NCI-H2029 treated with DMSO at 0.1 percent for 48 hours (cell line): ENCODE measurements at regions not wholly inside any gene's neighbourhood (a gene's known extent, or its start where the extent isn't known, plus 50 kb on each side); places are given as distances from the start of the nearest gene placed in this dataset.
"Not testable (repeated sequence)": the region's sequence is repeated elsewhere in the genome, so short reads cannot be mapped to it uniquely, and the experiment has no call there.

Experiments
- DNase-seq: peaks from one replicate; lab custom pipeline; 2025; lab: John Stamatoyannopoulos, UW

DNA sequence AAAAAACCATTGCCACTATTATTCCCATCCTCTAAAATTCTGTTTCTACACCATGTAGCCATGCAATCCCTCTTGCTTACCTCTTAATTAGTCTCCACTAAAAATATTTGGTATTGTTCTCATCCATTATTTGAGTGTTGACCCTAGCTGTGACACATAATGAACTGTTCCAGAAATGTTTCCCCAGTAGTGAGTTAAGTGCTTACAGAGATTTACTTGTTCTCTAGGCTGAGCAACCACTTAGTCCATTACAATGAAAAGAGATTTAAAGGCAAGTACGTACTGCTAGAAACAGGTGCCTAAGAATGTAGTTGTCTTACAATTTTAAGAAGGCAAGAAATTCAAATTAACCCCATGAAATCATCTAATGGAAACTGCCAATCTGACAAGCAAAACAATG is 112.7 kb upstream of the PTPN13 start:
- DNase-seq, result no peak

DNA sequence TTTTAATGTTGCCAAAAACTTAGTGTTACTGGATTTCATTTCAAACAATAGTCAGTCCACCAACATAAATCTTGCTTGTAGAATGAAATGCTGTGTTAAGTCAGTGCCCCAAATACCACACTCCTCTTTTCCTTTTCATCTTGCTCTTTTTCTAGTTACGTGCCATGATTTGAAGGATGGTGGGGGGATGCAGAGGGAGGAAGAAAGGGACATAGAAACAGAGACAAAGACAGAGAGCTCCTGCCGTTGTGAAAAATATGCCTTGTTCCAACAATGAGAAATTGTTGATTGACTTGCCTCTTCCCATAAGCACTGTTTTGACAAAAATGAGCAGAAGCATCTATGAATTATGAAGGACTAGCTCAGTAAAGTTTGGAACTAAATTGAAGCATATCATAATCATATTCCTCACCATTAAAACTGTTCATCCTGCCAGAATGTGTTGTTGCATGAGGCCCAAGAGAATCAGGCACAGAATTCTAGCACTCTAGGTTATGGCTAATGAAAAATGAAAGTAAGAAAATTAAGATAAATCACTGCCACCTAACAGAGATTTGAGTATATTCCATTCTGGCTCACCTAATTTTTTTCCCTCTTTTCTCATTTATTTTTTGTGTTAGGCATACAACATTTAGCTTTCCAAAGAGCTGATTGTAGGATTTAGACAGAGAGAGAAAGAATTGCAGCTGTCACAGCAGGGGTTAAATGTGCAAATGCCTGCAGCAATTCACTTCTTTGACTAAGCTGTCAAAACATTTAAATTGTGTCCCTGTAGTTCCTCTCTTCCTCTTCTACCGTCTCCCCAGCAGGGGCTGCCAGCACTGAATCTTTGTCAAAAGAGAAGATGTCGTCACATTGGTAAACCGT is 111.6 kb upstream of the PTPN13 start:
- no peak for DNase-seq

DNA sequence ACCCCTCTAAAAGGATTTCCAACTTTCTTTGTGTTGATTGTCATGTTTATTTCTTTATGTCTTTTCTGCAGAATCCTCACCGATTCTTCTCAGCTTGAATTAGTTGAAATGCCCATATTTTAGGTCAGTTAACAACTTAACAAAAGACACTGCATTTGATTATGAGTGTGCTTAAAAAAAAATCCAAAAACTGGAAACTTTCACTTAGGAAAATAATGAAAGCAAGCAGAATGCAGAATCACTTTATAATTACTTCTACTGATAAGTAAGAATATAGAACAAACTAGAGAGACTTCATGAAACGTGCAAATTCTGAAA is 111.0 kb upstream of the PTPN13 start:
- DNase-seq, result no peak

DNA sequence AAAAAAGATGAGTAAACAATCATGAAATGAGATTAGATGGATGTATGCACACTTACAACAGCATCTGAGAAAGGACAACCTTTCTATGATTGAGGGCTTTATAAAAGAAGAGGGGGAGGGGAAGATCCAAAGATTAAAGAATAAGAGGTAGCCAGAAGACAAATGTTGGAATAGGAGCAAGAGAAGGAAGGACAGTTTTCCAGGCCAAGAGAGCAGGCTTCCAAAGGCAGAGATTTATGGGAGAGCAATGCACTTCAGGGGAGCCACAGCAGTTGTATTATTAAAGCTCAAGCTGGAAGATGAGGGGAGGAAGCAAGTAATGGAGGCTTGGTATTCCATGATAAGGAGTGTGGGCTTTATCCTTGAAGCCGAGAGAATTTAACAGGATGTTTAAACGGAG is 110.3 kb upstream of the PTPN13 start:
- DNase-seq, result no peak

DNA sequence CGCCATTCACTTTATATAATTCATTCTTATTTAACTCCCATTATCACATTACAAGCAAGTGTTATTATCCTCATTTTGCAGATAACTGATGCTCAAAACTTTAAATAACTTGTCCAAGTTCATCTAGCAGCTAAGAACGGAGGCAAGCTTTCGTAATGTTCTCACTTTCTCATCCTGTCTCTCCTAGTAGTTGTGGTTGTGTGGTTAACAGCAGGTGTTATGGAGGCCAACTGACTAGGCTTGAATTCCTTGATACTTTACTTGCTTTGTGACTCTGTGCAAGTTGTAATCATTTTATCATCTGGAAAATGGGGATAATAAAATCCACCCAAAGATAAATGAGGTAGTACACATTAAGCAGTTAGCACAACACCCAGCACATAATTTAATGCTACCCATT is 109.9 kb upstream of the PTPN13 start:
- DNase-seq, result no peak

DNA sequence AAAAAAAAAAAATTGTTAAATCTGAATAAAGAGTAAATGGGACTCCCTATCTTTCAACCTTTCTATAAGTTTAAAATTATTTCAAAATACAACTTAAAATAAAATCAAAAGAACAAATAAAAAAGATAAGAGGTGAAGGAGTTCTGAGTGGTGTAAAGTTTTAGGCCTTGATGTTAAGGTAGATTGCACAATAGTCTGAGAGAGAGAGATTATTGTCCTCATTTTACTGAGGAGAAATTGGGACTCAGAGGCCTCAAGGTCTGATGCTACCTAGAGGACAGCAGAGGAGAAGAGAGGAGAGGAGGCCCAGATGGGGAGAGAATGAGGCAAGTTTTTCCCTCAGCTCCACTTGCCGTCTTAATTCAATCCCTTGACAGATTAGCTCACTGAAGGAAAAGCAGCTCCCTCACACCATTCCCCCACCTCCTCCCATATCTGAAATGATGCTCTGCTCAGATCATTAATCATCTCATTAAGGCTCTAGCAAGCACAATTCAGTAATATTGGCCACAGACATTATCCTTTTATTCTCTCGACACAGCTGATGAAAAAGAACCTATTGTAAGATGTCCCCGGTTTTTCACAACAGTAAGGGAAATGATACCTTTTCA is 106.3 kb upstream of the PTPN13 start:
- DNase-seq, result no peak

DNA sequence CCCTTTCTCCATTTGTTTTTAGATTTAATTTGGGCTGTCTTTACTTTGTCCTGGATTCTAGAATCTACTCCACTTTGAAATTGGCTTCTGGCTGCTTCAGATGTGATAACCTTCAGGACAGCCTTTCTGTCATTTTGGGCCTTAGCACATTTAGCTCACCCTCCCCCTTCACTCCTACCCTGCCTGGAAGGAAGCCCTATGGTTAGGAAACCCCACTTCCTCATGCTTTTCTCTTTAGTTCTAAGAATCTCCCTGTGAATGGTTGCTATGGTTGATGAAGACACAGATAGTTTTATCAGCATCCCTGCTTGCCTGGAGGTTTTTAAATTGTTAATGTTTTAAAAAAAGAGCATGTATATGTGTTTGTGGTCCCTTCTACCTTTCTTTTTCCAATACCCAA is 100.7 kb upstream of the PTPN13 start:
- DNase-seq, result no peak

DNA sequence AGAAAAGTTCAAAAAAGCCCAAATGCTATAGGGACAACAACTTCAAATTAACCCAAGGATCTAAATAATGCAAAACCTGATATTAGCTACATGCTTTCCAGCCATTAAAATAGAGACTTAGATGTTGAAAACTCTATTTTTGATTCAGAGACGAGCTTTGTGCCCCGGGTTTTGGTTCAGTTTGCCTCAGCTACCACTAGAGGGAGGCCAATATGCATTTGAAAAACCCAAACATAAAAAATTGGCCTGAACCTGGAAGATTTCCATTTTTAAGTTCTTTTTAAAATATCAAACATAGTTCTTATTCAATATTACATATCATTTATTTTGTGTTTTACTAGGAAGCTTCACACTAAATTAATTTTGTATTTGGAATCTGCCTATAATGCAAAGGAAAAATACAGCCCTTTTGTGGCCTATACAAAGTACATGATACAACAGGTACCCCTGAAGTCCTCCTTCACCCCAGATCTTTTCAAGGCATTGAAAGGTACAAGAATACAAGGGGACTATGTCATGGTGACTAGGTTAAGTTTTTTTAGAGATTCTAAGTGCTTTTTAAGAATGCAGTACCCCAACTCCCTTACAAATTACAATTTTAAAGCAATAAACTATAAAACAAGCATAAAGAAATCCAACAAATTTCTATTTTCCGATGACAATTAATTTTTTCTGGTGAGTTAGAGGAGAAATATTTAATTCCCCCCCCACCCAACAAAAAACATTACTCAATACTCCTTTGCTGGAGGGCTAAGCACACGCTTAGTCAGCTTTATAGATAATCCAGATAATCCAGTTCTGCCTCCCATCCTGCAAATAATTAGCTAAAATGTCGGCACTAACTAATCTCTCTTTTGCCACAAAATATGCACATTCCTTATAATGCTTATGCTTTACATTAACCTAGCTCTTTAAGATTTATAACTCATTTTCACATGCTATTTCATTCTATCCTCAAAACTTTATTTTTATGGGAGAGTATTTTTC is 97.7 kb upstream of the PTPN13 start:
- DNase-seq, result no peak

DNA sequence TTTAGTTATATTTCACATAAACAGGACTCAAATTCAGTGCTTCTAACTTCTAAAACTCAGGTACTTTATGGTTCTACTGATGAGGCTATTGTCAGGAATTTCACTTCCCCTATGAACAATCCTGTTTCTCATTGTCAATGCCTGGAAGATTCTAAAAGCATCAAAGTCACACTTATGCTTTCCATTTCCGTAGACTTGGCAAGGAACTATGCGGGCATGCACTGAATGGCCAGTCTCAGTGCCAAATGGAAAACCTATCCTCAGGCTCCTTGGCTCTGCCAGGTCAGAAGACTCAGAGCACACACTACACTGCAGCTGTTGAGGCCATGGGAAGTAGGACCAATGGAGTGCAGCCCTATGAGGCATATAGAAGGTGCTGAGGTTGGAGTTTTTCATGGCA is 97.0 kb upstream of the PTPN13 start:
- DNase-seq, result no peak

DNA sequence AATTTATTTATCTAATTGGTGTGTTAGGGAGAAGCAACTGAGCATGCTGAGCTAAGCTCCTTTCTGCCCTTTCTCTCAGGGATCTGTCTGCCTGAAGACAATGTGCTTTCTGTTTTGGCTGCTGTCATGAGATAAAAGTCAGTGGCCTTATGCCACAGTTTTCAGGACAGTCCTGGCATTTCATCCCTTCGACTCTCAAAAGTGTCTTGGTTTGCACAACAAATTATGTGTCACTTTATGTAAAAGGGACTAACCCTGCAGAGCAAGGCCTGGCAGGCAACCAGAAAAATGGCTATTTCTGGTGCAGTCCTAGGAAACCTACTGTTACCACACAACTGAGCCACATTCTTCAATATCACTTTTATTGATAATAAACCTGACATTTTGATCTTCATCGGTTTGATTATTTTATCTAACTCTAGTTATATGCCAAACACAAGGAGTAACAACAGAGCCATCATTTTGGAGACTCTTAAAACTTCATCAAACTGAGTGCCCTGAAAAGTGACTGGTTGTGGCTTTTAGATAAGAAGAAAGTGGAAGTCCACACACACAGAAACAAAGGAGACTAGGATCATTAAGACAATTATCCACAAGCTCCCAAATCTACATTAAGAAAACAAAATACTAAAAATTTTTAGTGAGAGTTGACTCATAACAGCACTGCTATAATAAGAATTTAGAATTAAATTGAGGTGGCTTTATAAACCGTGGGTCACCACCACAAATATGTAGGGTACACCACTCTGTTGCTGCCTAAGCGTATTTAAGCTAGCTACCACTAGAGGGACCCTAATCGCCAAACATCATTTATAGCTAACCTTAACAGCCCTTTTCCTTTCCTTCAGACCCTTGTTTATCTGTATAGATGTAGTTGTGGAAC is 95.9 kb upstream of the PTPN13 start:
- DNase-seq, result peak; percentile 76

DNA sequence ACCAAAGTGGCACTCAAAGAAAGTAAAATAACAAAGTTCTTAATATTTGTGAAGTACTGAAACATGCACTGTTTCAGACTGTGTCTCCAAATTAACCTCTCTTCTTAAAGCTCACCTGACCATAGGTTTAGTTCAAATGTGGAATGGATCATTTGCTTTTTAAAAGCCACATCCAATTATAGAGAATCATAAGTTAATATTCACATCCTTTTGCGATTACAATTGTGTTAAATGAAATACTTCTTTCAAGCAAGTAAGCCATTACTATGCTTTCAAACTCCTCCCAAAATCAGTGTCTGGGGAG is 95.3 kb upstream of the PTPN13 start:
- DNase-seq, result no peak

DNA sequence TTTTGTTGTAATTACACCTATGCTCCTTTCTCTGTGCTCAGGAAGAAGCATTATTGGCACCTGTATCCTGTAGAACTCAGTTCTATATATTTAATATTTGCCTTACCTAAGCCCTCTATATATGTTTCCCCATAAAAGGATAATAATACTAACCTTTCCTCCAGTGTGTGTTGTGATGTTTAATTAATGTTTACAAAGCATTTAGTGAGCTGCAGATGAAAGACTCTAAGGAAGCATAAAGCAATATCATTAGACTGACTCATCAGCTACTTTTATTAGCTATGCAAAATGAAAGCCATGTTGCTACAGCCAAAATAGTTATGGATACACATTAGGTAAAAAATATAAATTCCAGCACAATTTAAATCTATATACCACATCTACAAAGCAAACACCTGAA is 93.6 kb upstream of the PTPN13 start:
- DNase-seq, result no peak

DNA sequence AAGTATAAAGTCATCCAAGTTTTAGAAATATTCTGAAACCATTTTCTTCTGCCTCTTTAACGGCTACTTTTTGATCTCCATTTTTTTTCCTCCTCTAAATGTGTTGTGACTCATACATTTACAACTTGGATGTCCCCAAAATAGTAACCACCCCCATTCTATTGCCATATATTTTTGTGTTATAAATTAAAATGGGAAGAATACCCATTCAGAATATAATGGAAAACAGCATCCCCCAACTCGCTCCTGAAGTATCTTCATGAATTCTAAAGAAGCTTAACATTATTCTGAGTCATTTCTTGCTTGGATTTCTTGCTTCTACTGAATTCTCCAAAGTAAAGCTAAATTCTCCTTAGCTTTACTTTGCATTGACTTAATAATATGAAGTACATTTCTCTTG is 92.0 kb upstream of the PTPN13 start:
- DNase-seq, result no peak

DNA sequence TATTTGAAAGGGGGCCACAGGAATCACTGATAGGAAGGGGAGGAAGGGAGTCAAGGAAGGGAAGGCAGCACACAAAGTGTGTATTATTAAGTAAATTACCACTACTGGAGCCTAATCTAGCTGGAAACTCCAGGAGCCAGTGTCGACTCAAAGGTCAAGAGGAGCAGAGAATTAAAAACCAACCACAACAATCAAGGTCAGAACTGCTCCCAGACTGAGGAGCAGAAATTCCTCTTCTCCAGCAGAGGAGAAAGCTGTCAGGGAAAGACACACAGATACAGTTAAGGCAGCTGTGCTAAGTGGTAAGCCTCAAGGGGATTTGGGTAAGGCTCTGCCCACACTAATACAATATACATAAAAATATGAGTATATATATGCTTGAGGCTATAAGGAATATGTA is 87.5 kb upstream of the PTPN13 start:
- DNase-seq, result no peak

DNA sequence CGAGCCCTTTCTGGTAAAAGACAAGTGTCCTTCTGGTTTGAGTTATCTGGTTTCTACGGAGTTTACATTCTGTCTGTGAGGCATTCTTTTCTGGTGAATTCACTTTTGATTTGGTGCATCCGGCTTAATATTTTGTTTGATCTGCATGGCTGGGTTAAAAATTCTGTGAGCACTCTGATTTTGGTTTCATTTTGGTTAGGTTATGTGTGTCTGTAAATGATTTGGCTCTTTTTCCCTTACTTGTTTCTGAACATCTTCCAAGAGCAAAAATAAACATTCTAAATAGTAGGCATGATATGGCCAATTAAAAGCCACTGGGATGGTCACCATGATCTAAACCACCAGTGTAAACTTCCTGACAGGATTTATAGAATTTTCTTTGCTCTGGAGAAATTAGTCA is 85.7 kb upstream of the PTPN13 start:
- DNase-seq, result no peak

DNA sequence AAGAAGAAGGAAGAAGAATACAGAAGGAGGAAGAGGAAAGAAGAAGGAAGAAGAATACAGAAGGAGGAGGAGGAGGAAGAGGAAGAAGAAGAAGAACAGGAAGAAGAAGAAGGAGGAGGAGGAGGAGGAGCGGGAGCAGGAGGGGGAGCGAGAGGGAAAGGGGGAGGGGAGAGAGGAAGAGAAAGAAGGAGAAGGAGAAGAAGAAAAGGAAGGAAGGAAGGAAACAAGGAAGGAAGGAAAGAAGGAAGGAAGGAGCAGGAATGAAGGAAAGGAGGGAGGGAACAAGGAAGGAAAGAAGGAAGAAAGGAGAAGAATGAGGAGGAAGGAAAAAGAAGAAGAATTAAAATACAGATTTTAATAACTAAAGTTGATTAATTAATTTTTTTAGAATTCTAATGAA is 82.5 kb upstream of the PTPN13 start:
- DNase-seq, result no peak

DNA sequence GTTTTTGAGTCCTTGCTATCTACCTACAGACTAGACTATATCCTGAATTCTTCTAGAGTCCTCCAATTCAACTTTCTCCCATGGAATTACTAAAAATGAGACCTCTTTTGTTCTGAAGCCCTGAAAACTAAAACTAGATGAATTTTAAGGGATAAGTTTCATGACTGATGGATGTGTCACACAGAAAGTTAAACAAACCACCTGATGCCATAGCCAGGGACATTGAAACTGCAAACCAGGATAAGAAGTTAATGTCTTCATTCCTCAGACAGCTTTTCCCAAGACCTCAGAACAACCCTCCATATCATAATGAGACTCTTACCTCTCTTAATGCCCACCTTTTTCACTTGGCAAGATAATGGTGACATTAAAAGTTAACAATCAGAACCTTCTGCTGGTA is 81.5 kb upstream of the PTPN13 start:
- DNase-seq, result no peak

DNA sequence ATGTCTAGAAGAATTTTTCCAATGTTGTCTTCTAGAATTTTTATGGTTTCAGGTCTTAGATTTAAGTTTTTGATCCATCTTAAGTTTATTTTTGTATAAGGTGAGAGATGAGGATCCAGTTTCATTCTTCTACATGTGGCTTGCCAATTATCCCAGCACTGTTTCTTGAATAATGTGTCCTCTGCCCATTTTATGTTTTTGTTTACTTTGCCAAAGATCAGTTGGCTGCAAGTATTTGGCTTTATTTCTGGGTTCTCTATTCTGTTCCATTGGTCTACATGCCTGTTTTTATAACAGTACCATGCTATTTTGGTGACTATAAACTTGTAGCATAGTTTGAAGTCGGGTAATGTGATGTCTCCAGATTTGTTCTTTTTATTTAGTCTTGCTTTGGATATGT is 78.2 kb upstream of the PTPN13 start:
- not testable (repeated sequence) for DNase-seq

DNA sequence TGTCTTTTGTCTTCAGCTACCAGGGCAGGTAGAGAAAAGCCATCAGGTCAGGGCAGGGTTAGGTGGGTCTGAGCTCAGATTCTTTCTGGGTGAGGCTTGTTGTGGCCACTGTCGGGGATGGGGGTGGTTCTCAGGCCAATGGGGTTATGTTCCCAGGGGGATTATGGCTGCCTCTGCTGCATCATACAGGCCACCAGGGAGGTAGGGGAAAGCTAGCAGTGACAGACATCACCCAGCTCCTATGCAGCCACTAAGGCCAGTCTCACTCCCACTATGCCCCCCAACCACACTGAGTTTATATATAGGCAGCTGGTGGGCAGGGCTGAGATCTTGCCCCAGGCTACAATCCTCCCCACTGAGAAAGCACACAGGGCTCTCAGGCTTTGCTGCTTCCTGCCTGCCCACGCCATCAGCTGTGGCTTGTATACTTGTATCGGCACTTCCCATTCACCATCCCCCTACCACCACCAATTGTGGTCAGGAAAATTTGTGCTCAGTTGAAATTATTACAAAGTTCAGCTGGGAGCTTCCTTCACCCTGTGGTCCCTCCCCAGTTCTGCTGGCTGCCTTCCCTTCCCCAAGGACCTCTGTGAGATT is 72.6 kb upstream of the PTPN13 start:
- no peak for DNase-seq

DNA sequence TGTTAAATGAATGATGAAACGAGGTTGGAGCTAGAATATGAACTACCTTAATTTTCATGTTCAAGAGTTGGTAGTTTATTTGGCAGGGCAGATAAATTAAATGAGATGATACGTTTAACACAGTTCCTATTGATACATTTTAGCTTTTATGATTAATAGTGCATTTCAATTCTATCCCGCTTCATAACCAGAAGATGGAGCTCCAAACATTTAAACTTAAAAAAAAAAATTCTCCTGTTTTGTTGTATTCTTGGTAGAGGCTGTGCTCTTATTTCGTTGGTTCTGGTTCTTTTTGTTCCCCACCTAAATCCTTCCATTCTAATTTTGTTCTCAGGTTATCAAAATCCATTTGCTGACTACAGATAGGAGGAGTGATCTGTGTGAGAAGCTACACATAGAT is 71.8 kb upstream of the PTPN13 start:
- DNase-seq, result no peak

DNA sequence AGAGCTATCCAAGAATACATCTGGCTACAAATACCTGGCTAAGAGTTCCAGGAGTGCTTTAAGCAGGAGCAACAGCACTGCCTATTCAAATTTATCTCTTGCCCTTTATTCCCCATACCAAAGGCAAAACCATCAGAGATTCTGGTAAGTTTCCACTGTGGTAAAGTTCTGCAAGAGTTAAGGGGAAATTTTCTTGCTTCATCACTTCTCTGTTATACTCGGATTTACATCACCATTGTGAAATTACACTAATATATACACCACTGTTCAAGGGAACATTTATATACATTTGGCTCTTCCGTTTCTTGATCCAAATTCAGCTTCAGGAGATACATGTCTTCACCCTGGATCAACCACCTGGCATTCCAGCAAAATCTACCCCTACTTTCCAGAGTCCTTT is 70.8 kb upstream of the PTPN13 start:
- no peak for DNase-seq

DNA sequence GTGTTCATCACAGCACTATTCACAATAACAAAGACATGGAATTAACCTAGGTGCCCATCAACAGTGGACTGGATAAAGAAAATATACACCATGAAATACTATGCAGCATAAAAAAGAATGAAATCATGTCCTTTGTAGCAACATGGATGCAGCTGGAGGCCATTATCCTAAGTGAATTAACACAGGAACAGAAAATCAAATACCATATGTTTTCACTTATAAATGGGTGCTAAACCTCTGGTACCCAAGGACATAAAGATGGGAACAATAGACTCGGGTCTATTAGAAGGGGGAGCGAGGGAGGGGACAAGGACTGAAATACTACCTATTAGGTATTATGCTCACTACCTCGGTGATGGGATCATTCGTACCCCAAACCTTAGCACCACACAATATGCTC is 66.4 kb upstream of the PTPN13 start:
- DNase-seq, result not testable (repeated sequence)
